Trophoblast cell (in vitro differentiated cells and primary cell): ENCODE measurements at regions not wholly inside any gene's neighbourhood (a gene's known extent, or its start where the extent isn't known, plus 50 kb on each side); places are given as distances from the start of the nearest gene placed in this dataset.
A peak's percentile ranks its signal among the peaks of the same experiment; 100 is the strongest.

ENCODE experiments used
- DNase-seq, 2 donors: peaks; one replicate each; pipeline ENCODE4 v3.0.0-alpha.2; 2016
- H2AFZ ChIP-seq: 2 replicates; pipeline ENCODE4 v1.6.1; 2013; ENCODE audit warnings: low read length, moderate library complexity, mild to moderate bottlenecking; ENCODE audit not compliant: insufficient read depth, poor library complexity
- H2AK5ac ChIP-seq: 2 replicates; pipeline ENCODE4 v1.6.1; 2013; ENCODE audit warnings: mild to moderate bottlenecking, low read length
- H2BK120ac ChIP-seq: 2 replicates; pipeline ENCODE4 v1.6.1; 2013; ENCODE audit warnings: low read length, mild to moderate bottlenecking, moderate library complexity; ENCODE audit not compliant: insufficient read depth, poor library complexity
- H2BK12ac ChIP-seq: 2 replicates; pipeline ENCODE4 v1.6.1; 2013; ENCODE audit warnings: mild to moderate bottlenecking, low read length, moderate library complexity
- H2BK5ac ChIP-seq: 2 replicates; pipeline ENCODE4 v1.6.1; 2013; ENCODE audit warnings: low read length, low read depth, moderate library complexity, mild to moderate bottlenecking; ENCODE audit not compliant: poor library complexity
- H3K14ac ChIP-seq: 2 replicates; pipeline ENCODE4 v1.6.1; 2013; ENCODE audit warnings: mild to moderate bottlenecking, low read length
- H3K18ac ChIP-seq: 2 replicates; pipeline ENCODE4 v1.6.1; 2013; ENCODE audit warnings: mild to moderate bottlenecking, low read length
- H3K23ac ChIP-seq: 2 replicates; pipeline ENCODE4 v1.6.1; 2013; ENCODE audit warnings: low read length
- H3K27ac ChIP-seq: 2 replicates; pipeline ENCODE4 v1.5.1; 2013; ENCODE audit warnings: low read depth, mild to moderate bottlenecking, inconsistent platforms, low read length, moderate library complexity
- H3K27me3 ChIP-seq: 2 replicates; pipeline ENCODE4 v1.6.1; 2013; ENCODE audit warnings: inconsistent platforms, mild to moderate bottlenecking, low read length, moderate library complexity; ENCODE audit not compliant: insufficient read depth
- H3K36me3 ChIP-seq, 2 experiments: 1 replicate in 1 of 2; 2 replicates in 1 of 2; pipeline ENCODE4 v1.6.1; 2013; ENCODE audit warnings: low read length in 2 of 2, mild to moderate bottlenecking in 2 of 2, moderate library complexity in 1 of 2; ENCODE audit not compliant: insufficient read depth in 2 of 2, control insufficient read depth in 1 of 2
- H3K4ac ChIP-seq: 2 replicates; pipeline ENCODE4 v1.6.1; 2013; ENCODE audit warnings: low read depth, mild to moderate bottlenecking, low read length, moderate library complexity
- H3K4me1 ChIP-seq, 2 experiments: 1 replicate in 1 of 2; 2 replicates in 1 of 2; pipeline ENCODE4 v1.6.1; 2013; ENCODE audit warnings: low read length in 2 of 2, mild to moderate bottlenecking in 2 of 2, moderate library complexity in 1 of 2; ENCODE audit not compliant: insufficient read depth in 2 of 2, control insufficient read depth in 1 of 2
- H3K4me2 ChIP-seq: 2 replicates; pipeline ENCODE4 v1.6.1; 2013; ENCODE audit warnings: inconsistent platforms, mild to moderate bottlenecking, low read length, moderate library complexity
- H3K4me3 ChIP-seq: 2 replicates; pipeline ENCODE4 v1.5.1; 2013; ENCODE audit warnings: mild to moderate bottlenecking, low read depth, low read length, inconsistent platforms
- H3K79me1 ChIP-seq: one replicate; pipeline ENCODE4 v1.6.1; 2013; ENCODE audit warnings: low read length
- H3K79me2 ChIP-seq: 2 replicates; pipeline ENCODE4 v1.6.1; 2013; ENCODE audit warnings: low read length, mild to moderate bottlenecking; ENCODE audit not compliant: control insufficient read depth, insufficient read depth, poor library complexity
- H3K9ac ChIP-seq: 2 replicates; pipeline ENCODE4 v1.6.1; 2013; ENCODE audit warnings: mild to moderate bottlenecking, low read length
- H3K9me3 ChIP-seq: 2 replicates; pipeline ENCODE4 v1.6.1; 2013; ENCODE audit warnings: low read depth, mild to moderate bottlenecking, control low read depth, inconsistent platforms, low read length; ENCODE audit not compliant: insufficient read depth
- H4K12ac ChIP-seq: 2 replicates; pipeline ENCODE4 v1.6.1; 2013; ENCODE audit warnings: low read depth, mild to moderate bottlenecking, low read length, moderate library complexity
- H4K8ac ChIP-seq: 2 replicates; pipeline ENCODE4 v1.6.1; 2013; ENCODE audit warnings: low read depth, mild to moderate bottlenecking, low read length, moderate library complexity
- H4K91ac ChIP-seq: one replicate; pipeline ENCODE4 v1.6.1; 2013; ENCODE audit warnings: low read depth, mild to moderate bottlenecking, low read length, moderate library complexity
- WGBS: extraction: QIAGEN DNeasy Blood & Tissue Kit; methylation state at CpG from one replicate; pipeline ENCODE4 v1.1.7; 2013; ENCODE audit warnings: missing lambda C conversion rate; ENCODE audit not compliant: insufficient read length, insufficient coverage; ENCODE audit errors: extremely low coverage; 5-methylcytosine and 5-hydroxymethylcytosine counted together

DNA sequence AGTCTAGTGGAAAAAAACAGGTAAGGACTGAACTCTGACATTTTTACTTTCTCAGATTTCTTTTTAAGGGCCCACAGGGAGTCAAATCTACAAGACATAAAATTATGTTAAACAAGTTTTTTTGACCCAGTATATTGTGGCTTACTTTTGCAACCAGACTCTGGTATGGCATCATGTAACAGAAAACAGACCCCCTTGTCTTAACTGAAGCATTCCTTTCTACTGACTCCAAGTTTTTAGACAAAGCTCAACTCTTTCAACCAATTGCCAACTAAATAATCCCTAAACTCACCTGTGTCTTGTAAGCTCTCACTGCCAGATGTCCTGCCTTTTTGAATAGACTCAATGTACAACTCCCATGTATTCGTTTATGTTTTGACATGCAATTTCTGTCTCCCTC, 64.3 kb downstream of the FASLG start:
- H2BK120ac ChIP-seq: peak overlapping the region; percentile 99

DNA sequence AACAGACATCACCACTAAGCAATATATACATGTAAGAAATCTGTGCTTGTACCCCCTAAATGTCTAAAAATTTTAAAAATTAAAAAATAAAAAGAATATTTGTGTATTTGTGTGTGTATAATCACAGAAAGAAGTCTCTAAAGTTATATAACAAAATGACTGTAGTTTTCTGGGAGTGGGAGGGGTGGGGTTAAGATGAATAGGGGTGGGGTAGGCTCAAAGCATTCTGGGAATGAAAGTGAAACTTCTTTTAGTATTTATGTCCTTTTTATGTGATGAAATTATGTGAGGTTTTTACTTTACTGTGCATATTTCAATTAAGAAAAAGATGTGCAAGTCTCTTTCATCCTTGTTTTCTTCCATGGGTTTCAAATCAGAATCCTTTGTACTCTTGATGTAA, 65.3 kb downstream of the FASLG start:
- peaks cover 8% of the 10 kb centered on the region for H3K9me3 ChIP-seq
- H2BK12ac ChIP-seq: no peak overlapping the region
- H3K23ac ChIP-seq: no peak overlapping the region
- peaks cover 2 to 3% of the 10 kb centered on the region in 2 experiments for H3K36me3 ChIP-seq
- H2BK5ac ChIP-seq: no peak overlapping the region
- no peak overlapping the region for H2AFZ ChIP-seq
- H3K4me1 ChIP-seq: peaks cover 6 to 16% of the 10 kb centered on the region in 2 experiments
- H3K27me3 ChIP-seq: no peaks in the 10 kb centered on the region
- H3K9ac ChIP-seq: no peak overlapping the region
- no peak overlapping the region for H2AK5ac ChIP-seq
- H3K79me2 ChIP-seq: peaks cover 1% of the 10 kb centered on the region
- no peak overlapping the region for H3K18ac ChIP-seq
- peak overlapping the region; percentile 96 for H3K27ac ChIP-seq
- no peak overlapping the region for H3K4ac ChIP-seq
- H3K79me1 ChIP-seq: peaks cover 31% of the 10 kb centered on the region
- H3K14ac ChIP-seq: no peak overlapping the region
- H4K91ac ChIP-seq: no peak overlapping the region
- no peak overlapping the region for H4K8ac ChIP-seq
- H3K4me2 ChIP-seq: no peak overlapping the region
- H3K4me3 ChIP-seq: no peak overlapping the region
- no peak overlapping the region for H2BK120ac ChIP-seq
- DNase-seq: no peak
- no peak overlapping the region for H4K12ac ChIP-seq

More for the DNA sequence above, 64.3 kb downstream of the FASLG start:
- Histone ChIP-seq H4K91ac (peak overlapping the region; percentile 91), H3K18ac (no peak overlapping the region), H2BK5ac (peak overlapping the region; percentile 98), H3K14ac (peak overlapping the region; percentile 81), H3K4me1 (peaks cover 9 to 18% of the 10 kb centered on the region in 2 experiments), H2AFZ (peak overlapping the region; percentile 46), H3K4me3 (no peak overlapping the region), H3K9ac (no peak overlapping the region), H3K27me3 (no peaks in the 10 kb centered on the region), H4K12ac (no peak overlapping the region), H3K4me2 (no peak overlapping the region), H3K79me1 (peaks cover 36% of the 10 kb centered on the region), H3K23ac (no peak overlapping the region), H3K9me3 (peaks cover 8% of the 10 kb centered on the region), H2AK5ac (no peak overlapping the region), H4K8ac (peak overlapping the region; percentile 77), H2BK12ac (no peak overlapping the region), H3K36me3 (peaks cover 2 to 3% of the 10 kb centered on the region in 2 experiments), H3K27ac (peak overlapping the region; percentile 97), H3K4ac (no peak overlapping the region), H3K79me2 (peaks cover 1% of the 10 kb centered on the region)
- WGBS: no CpG with 5 or more reads among the region's 1 CpG
- DNase-seq: no peak

DNA sequence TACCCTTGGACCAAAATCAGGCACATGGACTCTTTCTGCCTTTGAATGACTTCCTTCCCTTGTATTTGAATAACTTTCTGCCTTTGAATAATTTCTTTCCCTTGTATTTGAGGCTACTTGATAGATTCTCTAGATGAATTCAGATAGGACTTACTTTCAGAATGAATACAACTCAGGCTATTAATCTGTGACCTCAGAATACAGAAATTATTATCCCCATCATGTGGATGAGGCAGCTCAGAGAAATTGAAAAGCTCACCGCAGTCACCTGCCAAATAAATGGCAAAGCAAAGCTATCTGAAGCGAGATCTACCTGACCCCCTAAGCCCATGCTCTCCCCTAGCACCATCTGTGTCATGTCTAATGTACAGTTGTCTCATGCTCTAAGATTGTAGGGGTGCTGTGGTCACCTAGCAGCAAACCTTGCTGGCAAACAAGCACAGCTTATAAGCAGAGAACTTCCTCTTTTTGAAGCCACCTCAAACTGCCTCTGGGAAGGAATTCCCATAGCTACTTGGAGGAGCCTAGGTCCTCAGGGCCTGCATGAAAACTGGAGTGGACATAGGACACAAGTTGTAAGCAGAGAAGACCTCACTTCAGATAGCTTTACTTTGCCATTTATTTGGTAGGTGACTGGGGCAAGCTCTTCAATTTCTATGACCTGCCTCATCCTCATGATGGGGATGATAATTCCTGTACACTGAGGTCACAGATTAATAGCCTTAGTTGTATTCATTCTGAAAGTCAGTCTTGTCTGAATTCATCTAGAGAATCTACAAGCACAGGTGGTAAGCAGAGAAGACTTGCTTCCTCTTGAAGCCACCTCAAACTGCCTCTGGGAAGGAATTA, 66.1 kb downstream of the FASLG start:
- no CpG with 5 or more reads among the region's 2 CpGs for WGBS
- no peak overlapping the region for H3K4me2 ChIP-seq
- H3K23ac ChIP-seq: no peak overlapping the region
- H3K4ac ChIP-seq: no peak overlapping the region
- no peak overlapping the region for H2AK5ac ChIP-seq
- H2BK12ac ChIP-seq: peak overlapping the region; percentile 38
- H2AFZ ChIP-seq: no peak overlapping the region
- H3K27ac ChIP-seq: peak overlapping the region; percentile 56
- H3K9me3 ChIP-seq: peaks cover 8% of the 10 kb centered on the region
- H3K4me1 ChIP-seq: peaks cover 3 to 14% of the 10 kb centered on the region in 2 experiments
- H2BK120ac ChIP-seq: peak overlapping the region; percentile 18
- no peak overlapping the region for H3K18ac ChIP-seq
- no peak overlapping the region for H4K12ac ChIP-seq
- no peaks in the 10 kb centered on the region for H3K79me2 ChIP-seq
- no peak overlapping the region for H4K91ac ChIP-seq
- no peaks in the 10 kb centered on the region for H3K27me3 ChIP-seq
- H3K36me3 ChIP-seq: peaks cover 2 to 3% of the 10 kb centered on the region in 2 experiments
- DNase-seq: no peak
- no peak overlapping the region for H3K9ac ChIP-seq
- no peak overlapping the region for H4K8ac ChIP-seq
- H3K4me3 ChIP-seq: no peak overlapping the region
- H3K79me1 ChIP-seq: peaks cover 28% of the 10 kb centered on the region
- H3K14ac ChIP-seq: peak overlapping the region; percentile 10
- H2BK5ac ChIP-seq: no peak overlapping the region

DNA sequence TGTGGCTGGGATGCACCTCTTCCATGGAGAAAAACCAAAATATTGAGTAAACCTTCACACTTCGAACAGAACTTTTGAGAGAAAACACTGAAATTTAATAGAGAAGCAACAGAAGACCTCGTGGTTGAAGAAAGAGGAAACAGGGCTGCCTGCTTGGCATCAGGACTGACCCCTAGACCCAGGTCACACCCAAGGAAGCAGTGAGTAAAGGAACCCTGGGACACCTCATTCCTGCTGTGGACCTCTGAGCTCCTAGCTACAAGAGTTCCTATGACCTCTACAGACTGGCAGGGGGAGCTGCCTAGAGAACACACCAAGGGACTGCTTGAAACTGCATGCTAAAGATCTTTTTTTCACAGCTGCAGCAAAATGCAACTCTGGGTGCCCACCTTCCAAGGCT, 67.8 kb downstream of the FASLG start:
- Histone ChIP-seq H2BK12ac (peak overlapping the region; percentile 55), H3K79me1 (peaks cover 20% of the 10 kb centered on the region), H3K23ac (no peak overlapping the region), H3K27me3 (no peaks in the 10 kb centered on the region), H3K27ac (no peak overlapping the region), H2AFZ (no peak overlapping the region), H4K91ac (peak overlapping the region; percentile 50), H3K4me3 (no peak overlapping the region), H3K9me3 (peaks cover 8% of the 10 kb centered on the region), H3K4me2 (no peak overlapping the region), H4K8ac (no peak overlapping the region), H4K12ac (no peak overlapping the region), H3K14ac (peak overlapping the region; percentile 28), H3K4ac (peak overlapping the region; percentile 19), H2BK5ac (no peak overlapping the region), H3K9ac (no peak overlapping the region), H2AK5ac (peak overlapping the region; percentile 44), H3K79me2 (no peaks in the 10 kb centered on the region), H2BK120ac (no peak overlapping the region), H3K4me1 (peaks cover 0 to 12% of the 10 kb centered on the region in 2 experiments), H3K18ac (no peak overlapping the region), H3K36me3 (peaks cover 2 to 3% of the 10 kb centered on the region in 2 experiments)
- WGBS: no CpG with 5 or more reads among the region's 2 CpGs
- no peak for DNase-seq
